ENCODE measurements at regions not wholly inside any gene's neighbourhood (a gene's known extent, or its start where the extent isn't known, plus 50 kb on each side); places are given as distances from the start of the nearest gene placed in this dataset.

DNA sequence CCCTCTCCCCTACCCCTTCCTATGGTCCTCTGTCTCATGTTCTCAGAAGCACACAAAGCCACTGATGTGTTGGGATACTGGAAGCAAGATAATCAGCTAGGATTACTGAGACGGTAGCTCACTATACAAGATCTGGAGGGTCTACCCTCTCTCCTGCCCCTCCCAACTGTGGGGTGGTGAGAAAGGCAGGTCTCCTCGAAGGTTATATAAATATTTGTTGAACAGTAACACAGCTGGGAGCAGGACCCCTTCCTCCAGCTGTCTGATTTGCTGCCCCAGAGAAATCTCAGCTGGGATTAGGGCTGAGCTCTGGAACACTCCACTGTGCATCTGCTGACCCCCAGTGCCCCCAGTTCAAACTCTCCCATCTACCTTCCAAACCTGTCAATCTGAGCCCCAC is 94.2 kb upstream of the IPO9 start:
- no peak for DNase-seq (ENCODE audit: low read depth)
- H3K4me3 ChIP-seq (ENCODE audit: low read length), result no peak overlapping the region
- TF ChIP-seq, protein P1, sequence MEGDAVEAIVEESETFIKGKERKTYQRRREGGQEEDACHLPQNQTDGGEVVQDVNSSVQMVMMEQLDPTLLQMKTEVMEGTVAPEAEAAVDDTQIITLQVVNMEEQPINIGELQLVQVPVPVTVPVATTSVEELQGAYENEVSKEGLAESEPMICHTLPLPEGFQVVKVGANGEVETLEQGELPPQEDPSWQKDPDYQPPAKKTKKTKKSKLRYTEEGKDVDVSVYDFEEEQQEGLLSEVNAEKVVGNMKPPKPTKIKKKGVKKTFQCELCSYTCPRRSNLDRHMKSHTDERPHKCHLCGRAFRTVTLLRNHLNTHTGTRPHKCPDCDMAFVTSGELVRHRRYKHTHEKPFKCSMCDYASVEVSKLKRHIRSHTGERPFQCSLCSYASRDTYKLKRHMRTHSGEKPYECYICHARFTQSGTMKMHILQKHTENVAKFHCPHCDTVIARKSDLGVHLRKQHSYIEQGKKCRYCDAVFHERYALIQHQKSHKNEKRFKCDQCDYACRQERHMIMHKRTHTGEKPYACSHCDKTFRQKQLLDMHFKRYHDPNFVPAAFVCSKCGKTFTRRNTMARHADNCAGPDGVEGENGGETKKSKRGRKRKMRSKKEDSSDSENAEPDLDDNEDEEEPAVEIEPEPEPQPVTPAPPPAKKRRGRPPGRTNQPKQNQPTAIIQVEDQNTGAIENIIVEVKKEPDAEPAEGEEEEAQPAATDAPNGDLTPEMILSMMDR (IDR thresholded peaks at IDR 0.05; ENCODE audit: insufficient read depth, low read depth, low read length, missing control alignments), result no peak

DNA sequence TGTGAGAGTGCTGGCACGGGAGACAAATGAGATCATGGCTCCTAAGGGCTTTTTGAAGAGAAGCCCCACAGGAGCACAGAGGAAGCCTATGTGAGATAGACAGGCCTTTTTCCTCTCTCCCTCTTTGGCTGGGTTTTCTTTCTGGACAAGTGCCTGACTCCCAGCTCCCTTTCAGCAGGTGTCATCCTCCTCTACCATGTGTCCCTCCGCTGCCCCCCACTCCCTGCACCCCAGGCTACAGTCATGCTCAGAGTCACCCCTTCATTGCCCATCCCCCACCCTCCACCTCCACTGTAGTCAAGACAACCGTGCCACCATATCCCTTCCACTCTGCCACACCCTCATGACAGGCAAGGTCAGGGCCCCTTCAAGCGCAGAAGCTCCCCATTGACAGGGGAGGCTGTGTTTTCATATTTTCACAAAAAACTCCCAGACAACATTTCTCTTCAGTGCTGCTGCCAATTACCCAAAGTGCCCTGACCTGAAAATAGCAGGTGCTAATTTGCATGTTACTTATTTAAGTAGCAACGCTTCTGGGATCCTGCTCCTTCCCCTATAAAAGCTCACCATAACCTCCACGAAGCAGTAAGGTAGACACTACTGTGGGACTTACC is 92.1 kb upstream of the IPO9 start:
- no peak for DNase-seq (ENCODE audit: low read depth)
- TF ChIP-seq, protein P1 (IDR thresholded peaks at IDR 0.05; ENCODE audit: insufficient read depth, low read depth, low read length, missing control alignments), result no peak
- no peak overlapping the region for H3K4me3 ChIP-seq (ENCODE audit: low read length)

DNA sequence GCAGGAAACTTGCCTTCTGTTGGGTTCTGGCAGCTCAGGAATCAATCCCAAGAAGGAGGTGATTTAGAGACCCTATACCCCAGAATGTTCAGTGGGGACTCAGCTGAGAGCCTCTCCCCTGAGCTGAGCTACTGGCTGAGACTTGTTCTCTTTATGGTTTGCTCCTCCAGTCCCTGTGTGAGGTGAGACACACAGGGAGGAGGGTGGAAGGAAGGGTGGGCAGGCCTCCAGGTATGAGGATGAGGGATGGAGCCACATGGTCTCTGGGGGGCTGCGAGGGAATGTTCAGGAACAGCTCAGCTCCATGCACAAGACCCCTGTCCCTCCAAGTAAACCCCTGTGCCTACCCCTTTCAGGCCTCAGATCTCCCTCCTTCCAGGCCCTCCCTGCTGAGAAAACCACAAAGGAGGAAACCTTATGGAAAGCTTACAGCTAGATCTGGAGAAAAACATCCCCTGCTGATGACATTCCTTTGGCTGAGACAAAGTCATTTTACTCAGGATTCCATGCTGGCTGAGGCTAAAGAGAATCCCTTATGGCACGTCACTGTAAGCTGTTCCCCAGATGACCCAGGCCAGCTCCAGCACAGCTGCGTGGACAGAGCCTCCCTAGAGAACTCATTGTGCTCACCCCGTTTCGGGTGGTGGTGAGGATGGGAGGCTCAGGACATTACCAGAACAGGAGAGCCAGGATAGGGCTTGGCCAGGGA is 91.5 kb upstream of the IPO9 start:
- no peak overlapping the region for H3K4me3 ChIP-seq (ENCODE audit: low read length)
- DNase-seq (ENCODE audit: low read depth), result no peak
- TF ChIP-seq, protein P1 (IDR thresholded peaks at IDR 0.05; ENCODE audit: insufficient read depth, low read depth, low read length, missing control alignments), result no peak

DNA sequence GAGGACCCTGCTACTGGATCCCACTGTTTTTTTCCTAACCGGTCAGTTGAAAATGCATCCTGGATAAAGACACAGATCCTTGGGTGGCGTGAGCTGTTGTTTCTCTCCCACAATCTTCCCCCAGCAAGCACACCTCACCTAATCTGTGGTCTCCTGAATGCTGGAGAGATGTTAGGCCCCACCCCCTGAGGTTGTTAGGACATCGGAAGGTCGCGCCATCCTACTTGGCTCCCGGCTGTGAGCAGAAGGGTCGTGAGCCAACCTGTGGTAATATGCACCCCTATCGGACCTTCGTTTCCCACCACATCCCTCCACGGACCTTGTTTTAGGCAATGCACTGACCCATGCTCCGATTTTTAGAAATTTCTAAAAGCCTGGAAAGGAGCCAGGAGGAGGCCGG is 89.9 kb upstream of the IPO9 start:
- H3K4me3 ChIP-seq (ENCODE audit: low read length), result peak overlapping the region; percentile 76
- DNase-seq (ENCODE audit: low read depth), result no peak
- TF ChIP-seq, protein P1 (IDR thresholded peaks at IDR 0.05; ENCODE audit: insufficient read depth, low read depth, low read length, missing control alignments), result no peak

DNA sequence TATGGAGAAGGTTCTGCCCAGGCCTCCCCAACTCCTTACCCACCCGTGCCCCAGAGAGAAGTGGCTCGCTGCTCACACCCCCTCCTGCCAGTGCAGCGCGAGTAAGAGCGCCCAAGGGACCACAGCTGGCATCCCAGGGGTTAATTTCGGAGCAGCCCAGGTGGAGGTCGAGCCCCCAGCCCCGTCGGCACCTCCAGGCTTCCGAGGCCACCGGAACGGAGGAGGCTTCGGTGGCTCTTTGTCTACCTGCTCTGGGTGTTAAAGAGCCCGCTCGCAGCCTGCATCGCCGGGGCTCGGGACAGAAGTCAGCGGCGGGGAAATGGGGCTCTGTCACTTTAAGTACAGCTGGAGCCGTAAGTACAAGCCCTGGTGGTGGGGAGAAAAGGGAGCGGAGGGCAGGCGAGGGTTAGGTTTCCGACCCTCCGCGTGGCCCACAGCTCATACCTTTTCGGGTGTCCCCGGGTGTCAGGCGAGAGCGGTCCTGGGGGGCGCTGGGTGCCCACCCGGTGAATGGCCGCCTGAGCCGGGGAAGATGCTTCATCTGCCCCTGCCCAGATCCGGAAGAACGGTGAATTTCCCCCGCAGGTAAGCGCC is 89.4 kb upstream of the IPO9 start:
- TF ChIP-seq, protein P1 (IDR thresholded peaks at IDR 0.05; ENCODE audit: insufficient read depth, low read depth, low read length, missing control alignments), result no peak
- DNase-seq (ENCODE audit: low read depth), result peak; percentile 86
- H3K4me3 ChIP-seq (ENCODE audit: low read length), result peak overlapping the region; percentile 76

DNA sequence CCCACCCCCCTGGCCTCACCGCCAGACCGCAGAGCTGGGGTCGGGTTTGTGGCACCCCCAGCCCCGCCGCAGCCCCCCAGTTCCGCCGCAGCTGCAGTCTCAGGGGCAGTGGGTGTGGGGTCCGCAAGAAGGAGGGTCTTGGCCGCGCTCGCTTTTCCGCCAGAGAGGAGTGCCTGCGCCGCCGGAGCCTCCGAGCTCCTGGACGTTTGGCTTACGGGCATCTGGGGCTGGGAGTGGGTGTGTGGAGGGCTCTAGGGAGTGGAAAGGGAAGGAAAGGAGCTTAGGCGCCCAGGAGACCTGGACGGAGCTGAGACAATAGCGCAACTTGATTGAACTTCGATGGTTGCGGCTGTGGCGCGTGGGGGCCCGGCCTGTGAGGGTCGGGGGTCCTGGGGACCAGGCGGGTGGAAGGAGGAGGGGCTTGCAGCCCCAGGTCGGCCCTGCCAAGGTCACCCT is 88.8 kb upstream of the IPO9 start:
- no peak for DNase-seq (ENCODE audit: low read depth)
- H3K4me3 ChIP-seq (ENCODE audit: low read length), result peak overlapping the region; percentile 76
- TF ChIP-seq, protein P1 (IDR thresholded peaks at IDR 0.05; ENCODE audit: insufficient read depth, low read depth, low read length, missing control alignments), result no peak
